Panc1 (cell line): ENCODE measurements at regions not wholly inside any gene's neighbourhood (a gene's known extent, or its start where the extent isn't known, plus 50 kb on each side); places are given as distances from the start of the nearest gene placed in this dataset.

Experiments
- ATAC-seq: fragments of 200-7000 bp; cut with Tn5 transposase; 2 replicates; pipeline ENCODE4 v1.9.1; 2020; ENCODE audit warnings: mild to moderate bottlenecking, moderate library complexity
- BruUV-seq: library from RNA; stranded (reverse); fragments of 400-500 nt; replicated peaks from 2 replicates; lab custom pipeline; 2021; lab: Mats Ljungman, UMichigan
- CTCF ChIA-PET: fragments of 300-600 bp; sonication (Branson Sonifier 250); formaldehyde crosslinking; loops from one replicate; lab custom pipeline; 2022; ENCODE audit warnings: antibody characterized with exemption; lab: Charles Lee
- POLR2A ChIA-PET: fragments of 300-600 bp; sonication (Branson Sonifier 250); formaldehyde crosslinking; loops from one replicate; lab custom pipeline; 2022; ENCODE audit warnings: antibody characterized with exemption; lab: Charles Lee
- DNase-seq: peaks from one replicate; pipeline ENCODE4 v3.0.0-alpha.2; 2010; ENCODE audit warnings: low read depth, low spot score
- H3K27ac ChIP-seq: 2 replicates; pipeline ENCODE4 v1.5.1; 2011; ENCODE audit warnings: mild to moderate bottlenecking, low read length, inconsistent platforms
- H3K27me3 ChIP-seq: fragments of 200-500 bp; sonication (Bioruptor generic); 2 replicates; pipeline ENCODE4 v1.6.0; 2014; ENCODE audit warnings: low read length, inconsistent platforms; ENCODE audit not compliant: control insufficient read depth, insufficient read depth
- H3K36me3 ChIP-seq: fragments of 200-500 bp; sonication (Bioruptor generic); 2 replicates; pipeline ENCODE4 v1.5.1; 2014; ENCODE audit warnings: inconsistent platforms, mild to moderate bottlenecking, low read length, moderate library complexity; ENCODE audit not compliant: control insufficient read depth, insufficient read depth
- H3K4me1 ChIP-seq: 2 replicates; pipeline ENCODE4 v1.5.1; 2011; ENCODE audit warnings: inconsistent platforms, mild to moderate bottlenecking, low read length, moderate library complexity; ENCODE audit not compliant: control insufficient read depth, insufficient read depth
- H3K4me3 ChIP-seq, 2 experiments: 2 replicates each; pipeline ENCODE4 v1.5.1; 2011 to 2012; ENCODE audit warnings: low read depth in 2 of 2, low read length in 2 of 2, mild to moderate bottlenecking in 2 of 2, inconsistent platforms in 1 of 2, moderate library complexity in 1 of 2
- H3K9me3 ChIP-seq: fragments of 200-500 bp; sonication (Bioruptor generic); 2 replicates; pipeline ENCODE4 v1.5.1; 2014; ENCODE audit warnings: low read depth, mild to moderate bottlenecking, inconsistent platforms, low read length, moderate library complexity; ENCODE audit not compliant: control insufficient read depth, insufficient read depth
- POLR2AphosphoS5 ChIP-seq: IDR thresholded peaks from 2 replicates; pipeline ENCODE4 v1.6.1; 2012; ENCODE audit warnings: mild to moderate bottlenecking, low read depth, low read length, moderate library complexity
- SIN3A ChIP-seq: IDR thresholded peaks from 2 replicates; pipeline ENCODE4 v1.6.1; 2012; ENCODE audit warnings: low read depth, mild to moderate bottlenecking, low read length, moderate library complexity, borderline replicate concordance; ENCODE audit not compliant: insufficient read depth
- TCF7L2 ChIP-seq: IDR thresholded peaks from 2 replicates; pipeline ENCODE4 v1.6.1; 2011; ENCODE audit warnings: mild to moderate bottlenecking, low read depth, low read length, inconsistent platforms
- in situ Hi-C: cut with HindIII; loops from 2 replicates; pipeline ENCODE4 v1.10.0; 2016; ENCODE audit warnings: low sequenced_read_pairs, low pct_unique_long_range_greater_than_20kb
- intact Hi-C: fragments of 100-400 bp; cut with micrococcal nuclease; formaldehyde crosslinking; loops from one replicate; pipeline ENCODE4 v1.10.0; 2022; ENCODE audit not compliant: unreplicated experiment
- TF ChIP-seq, protein P1 (sequence below), 2 experiments: IDR thresholded peaks; 2 replicates each; pipeline ENCODE4 v1.6.1; 2011 to 2012; ENCODE audit warnings: low read depth in 2 of 2, control low read depth in 1 of 2, low read length in 1 of 2, mild to moderate bottlenecking in 1 of 2, moderate library complexity in 1 of 2; ENCODE audit not compliant: insufficient read depth in 1 of 2
- TF ChIP-seq, protein P2 (sequence below): fragments of 450-650 bp; IDR thresholded peaks from 2 replicates; pipeline ENCODE4 v1.5.1; 2017; ENCODE audit warnings: mild to moderate bottlenecking

DNA sequence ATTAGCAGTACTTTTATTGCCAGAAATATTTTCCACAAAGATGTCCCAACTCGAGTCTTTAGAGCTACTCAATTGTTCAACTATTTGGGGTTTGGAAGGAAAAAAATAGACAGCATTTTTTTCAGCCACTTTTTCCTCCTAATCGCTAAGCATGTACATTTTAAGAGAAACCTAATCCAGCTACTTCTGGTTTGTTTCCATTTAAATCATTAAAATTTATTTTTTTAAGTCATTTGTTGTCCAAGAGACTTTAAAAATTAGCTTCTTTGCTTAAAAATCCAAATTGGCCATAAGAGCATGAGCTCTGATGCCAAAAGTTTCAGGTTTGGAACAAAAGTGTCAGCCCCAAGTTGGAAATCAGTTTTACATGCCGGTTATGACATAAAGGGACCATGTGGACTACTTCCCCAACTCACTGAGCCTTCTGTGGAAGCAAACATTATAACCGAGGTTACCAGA lies 186.3 kb upstream of the INTU start:
- TF ChIP-seq TCF7L2 (no peak), POLR2AphosphoS5 (no peak), SIN3A (no peak)
- TF ChIP-seq, protein P1, sequence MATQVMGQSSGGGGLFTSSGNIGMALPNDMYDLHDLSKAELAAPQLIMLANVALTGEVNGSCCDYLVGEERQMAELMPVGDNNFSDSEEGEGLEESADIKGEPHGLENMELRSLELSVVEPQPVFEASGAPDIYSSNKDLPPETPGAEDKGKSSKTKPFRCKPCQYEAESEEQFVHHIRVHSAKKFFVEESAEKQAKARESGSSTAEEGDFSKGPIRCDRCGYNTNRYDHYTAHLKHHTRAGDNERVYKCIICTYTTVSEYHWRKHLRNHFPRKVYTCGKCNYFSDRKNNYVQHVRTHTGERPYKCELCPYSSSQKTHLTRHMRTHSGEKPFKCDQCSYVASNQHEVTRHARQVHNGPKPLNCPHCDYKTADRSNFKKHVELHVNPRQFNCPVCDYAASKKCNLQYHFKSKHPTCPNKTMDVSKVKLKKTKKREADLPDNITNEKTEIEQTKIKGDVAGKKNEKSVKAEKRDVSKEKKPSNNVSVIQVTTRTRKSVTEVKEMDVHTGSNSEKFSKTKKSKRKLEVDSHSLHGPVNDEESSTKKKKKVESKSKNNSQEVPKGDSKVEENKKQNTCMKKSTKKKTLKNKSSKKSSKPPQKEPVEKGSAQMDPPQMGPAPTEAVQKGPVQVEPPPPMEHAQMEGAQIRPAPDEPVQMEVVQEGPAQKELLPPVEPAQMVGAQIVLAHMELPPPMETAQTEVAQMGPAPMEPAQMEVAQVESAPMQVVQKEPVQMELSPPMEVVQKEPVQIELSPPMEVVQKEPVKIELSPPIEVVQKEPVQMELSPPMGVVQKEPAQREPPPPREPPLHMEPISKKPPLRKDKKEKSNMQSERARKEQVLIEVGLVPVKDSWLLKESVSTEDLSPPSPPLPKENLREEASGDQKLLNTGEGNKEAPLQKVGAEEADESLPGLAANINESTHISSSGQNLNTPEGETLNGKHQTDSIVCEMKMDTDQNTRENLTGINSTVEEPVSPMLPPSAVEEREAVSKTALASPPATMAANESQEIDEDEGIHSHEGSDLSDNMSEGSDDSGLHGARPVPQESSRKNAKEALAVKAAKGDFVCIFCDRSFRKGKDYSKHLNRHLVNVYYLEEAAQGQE (IDR thresholded peaks at IDR 0.05; ENCODE audit: insufficient read depth in 1 of 2, low read depth in 2 of 2, low read length in 1 of 2): no peak
- TF ChIP-seq, protein P2, sequence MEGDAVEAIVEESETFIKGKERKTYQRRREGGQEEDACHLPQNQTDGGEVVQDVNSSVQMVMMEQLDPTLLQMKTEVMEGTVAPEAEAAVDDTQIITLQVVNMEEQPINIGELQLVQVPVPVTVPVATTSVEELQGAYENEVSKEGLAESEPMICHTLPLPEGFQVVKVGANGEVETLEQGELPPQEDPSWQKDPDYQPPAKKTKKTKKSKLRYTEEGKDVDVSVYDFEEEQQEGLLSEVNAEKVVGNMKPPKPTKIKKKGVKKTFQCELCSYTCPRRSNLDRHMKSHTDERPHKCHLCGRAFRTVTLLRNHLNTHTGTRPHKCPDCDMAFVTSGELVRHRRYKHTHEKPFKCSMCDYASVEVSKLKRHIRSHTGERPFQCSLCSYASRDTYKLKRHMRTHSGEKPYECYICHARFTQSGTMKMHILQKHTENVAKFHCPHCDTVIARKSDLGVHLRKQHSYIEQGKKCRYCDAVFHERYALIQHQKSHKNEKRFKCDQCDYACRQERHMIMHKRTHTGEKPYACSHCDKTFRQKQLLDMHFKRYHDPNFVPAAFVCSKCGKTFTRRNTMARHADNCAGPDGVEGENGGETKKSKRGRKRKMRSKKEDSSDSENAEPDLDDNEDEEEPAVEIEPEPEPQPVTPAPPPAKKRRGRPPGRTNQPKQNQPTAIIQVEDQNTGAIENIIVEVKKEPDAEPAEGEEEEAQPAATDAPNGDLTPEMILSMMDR: no peak
- no peak for ATAC-seq
- ChIA-PET POLR2A (no interaction called here), CTCF (no interaction called here)
- no peaks in the 10 kb centered on the region for H3K9me3 ChIP-seq
- H3K4me3 ChIP-seq: no peak overlapping the region
- no peak overlapping the region for H3K27ac ChIP-seq
- no peaks in the 10 kb centered on the region for H3K27me3 ChIP-seq
- intact Hi-C loops (no loop called here), in situ Hi-C loops (no loop called here)
- no TSS peak for BruUV-seq
- no peaks in the 10 kb centered on the region for H3K4me1 ChIP-seq
- DNase-seq: no peak
- H3K36me3 ChIP-seq: no peaks in the 10 kb centered on the region

DNA sequence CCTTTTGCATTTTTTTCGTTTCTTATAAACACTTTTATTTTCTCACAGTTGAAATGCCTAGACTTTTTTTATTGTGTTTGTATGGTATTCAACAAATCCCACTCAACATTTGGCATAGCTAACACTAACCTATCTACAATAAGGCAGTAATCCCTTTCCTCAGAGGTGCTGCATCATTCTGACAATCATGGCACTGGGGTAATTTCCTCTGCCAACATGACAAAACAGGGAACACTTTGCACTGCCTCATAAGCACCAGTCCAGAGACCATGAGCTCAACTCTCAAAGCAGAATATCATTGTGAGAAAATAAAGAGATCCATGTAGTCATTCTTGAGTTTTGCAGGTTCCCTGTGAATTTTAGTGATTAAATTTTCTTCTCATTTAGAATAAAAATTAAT lies 183.8 kb upstream of the INTU start:
- no peaks in the 10 kb centered on the region for H3K36me3 ChIP-seq
- no TSS peak for BruUV-seq
- POLR2A ChIA-PET: no interaction called here
- intact Hi-C loops: no loop called here
- H3K27me3 ChIP-seq: no peaks in the 10 kb centered on the region
- H3K9me3 ChIP-seq: no peaks in the 10 kb centered on the region
- ATAC-seq: no peak
- CTCF ChIA-PET: no interaction called here
- H3K4me1 ChIP-seq: no peaks in the 10 kb centered on the region
- no peak for TF ChIP-seq TCF7L2
- TF ChIP-seq, protein P2: no peak
- TF ChIP-seq, protein P1 (IDR thresholded peaks at IDR 0.05; ENCODE audit: insufficient read depth in 1 of 2, low read depth in 2 of 2, low read length in 1 of 2): no peak
- no peak for TF ChIP-seq SIN3A
- TF ChIP-seq POLR2AphosphoS5: no peak
- no peak for DNase-seq
- H3K27ac ChIP-seq: no peak overlapping the region
- H3K4me3 ChIP-seq: no peak overlapping the region
- in situ Hi-C loops: no loop called here
